ENCODE measurements at regions not wholly inside any gene's neighbourhood (a gene's known extent, or its start where the extent isn't known, plus 50 kb on each side); places are given as distances from the start of the nearest gene placed in this dataset.

DNA sequence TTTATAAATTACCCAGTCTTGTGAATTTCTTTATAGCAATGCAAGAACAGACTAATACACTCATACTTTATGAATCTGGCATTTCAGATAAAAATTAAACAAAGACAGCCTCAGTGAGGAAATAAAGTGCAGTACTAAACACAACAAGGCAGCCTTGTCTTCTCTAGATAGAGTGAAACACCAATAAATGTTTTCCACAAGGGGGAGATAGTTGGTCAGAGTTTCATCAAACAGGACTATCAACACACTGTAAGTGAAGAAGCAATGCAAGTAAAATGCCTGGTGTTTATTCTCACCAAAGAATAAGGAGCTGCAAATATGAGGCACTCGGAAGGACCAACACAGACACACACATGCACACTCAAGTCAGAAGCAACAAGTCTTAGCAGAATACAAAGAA lies 62.8 kb downstream of the FAM9B start:
- DNase-seq: peak; percentile 10

GRCh38 chrX:8969378-8969777 lies 64.5 kb downstream of the FAM9B start:
- no peak for DNase-seq

DNA sequence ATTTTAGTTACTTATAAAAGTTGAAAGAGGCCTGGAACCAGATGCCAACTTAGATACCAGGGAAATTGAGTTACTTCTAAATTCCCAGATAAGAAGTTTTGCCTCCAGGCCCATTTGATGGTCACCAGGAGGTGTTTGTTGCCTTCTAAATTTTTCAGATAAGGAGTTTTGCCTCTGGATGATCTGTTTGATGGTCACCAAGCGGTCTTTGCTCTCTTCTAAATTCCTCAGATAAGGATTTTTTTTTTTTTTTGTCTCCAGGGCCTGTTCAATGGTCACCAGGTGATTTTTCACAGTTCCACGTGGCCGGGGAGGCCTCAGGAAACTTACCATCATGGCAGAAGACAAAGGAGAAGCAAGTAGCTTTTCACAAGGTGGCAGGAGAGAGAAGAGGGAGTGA lies 66.5 kb downstream of the FAM9B start:
- no peak for DNase-seq

DNA sequence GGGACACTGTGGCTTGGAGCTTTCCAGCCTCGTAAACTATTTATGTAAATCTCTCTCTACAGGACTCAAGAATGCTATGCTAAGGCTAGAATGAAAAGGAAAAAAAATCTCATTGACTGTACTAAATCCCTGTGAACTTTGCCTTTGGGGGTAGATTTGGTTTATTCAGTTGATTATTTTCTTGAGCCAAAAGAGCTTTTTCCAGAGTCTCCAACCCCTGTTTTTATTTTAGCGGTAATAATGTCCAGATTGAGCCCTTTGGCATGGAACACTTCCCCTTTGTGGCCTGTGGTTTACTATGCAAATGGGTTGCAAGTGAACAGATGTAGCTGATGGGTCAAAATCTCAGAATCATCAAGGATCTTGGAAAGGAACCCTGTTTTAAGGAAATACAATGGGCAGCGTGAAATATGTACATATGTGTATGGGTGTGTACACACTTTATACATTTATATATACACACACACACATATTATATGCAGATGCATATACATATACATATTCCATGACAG lies 72.9 kb downstream of the FAM9B start:
- peak; percentile 6 for DNase-seq

- DNase-seq: no peak
Observed at GRCh38 chrX:8955511-8955910, 78.4 kb downstream of the FAM9B start.

GRCh38 chrX:8946563-8946962 lies 87.4 kb downstream of the FAM9B start:
- no peak for DNase-seq

DNA sequence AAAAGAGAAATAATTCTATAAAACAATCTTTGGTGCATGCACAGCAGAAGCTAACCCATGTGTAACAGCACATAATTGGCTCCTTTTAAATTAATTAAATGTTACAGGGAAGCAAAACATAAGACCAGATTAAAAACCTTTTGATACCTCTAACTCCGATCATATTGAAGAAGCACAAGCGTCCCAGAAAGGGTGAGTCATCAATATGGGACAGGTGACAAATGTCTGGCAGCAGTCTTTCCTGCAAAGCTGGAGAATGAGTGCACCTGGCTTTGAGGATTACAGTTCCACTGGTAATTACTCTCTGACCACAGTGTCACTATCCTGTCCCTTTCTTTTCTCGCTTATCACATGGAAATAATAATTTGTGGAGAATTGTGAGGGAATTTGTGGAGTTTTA lies 94.6 kb downstream of the FAM9B start:
- no peak for DNase-seq

- DNase-seq: no peak
Observed at GRCh38 chrX:8927701-8928100, 106.2 kb downstream of the FAM9B start.

GRCh38 chrX:8927066-8927635 lies 106.8 kb downstream of the FAM9B start:
- DNase-seq: no peak

GRCh38 chrX:8921615-8922014 lies 112.3 kb downstream of the FAM9B start:
- DNase-seq: no peak

DNA sequence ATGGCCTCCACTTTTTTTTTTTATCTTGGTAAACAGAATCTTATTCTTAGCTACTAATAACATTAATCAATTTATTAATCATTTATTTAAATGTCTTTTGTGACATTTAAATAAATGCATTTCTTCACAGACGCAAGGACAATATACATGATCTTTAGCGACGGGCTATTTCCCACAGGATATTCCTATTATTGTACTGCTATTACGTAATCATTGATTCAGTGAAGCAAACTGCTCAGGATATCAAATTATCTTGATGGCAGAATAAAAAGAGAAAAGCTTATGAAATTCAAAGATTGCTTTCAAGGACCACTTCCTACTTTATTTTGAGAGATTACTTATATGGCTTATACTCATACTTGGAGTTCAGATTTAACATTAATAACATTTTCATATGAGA lies 114.1 kb downstream of the FAM9B start:
- DNase-seq: no peak

DNA sequence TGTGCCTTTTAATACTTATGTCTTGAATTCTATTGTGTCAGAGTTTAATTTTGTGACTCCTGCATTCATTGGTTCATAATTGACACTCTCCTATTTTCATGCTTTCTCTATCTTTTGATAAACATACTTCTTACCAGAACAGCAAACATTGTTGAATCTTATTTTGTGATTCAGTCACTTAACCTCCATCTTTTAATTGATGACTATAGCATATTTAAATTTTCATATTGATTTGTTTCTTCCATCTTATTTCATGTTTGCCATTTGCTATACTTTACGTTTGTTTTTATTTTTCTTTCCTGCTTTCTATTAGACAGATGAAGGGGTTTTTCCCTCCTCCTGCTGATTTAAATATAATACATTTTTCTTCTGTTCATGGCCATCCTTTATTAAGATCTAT lies 115.5 kb upstream of the FAM9A start:
- no peak for DNase-seq

DNA sequence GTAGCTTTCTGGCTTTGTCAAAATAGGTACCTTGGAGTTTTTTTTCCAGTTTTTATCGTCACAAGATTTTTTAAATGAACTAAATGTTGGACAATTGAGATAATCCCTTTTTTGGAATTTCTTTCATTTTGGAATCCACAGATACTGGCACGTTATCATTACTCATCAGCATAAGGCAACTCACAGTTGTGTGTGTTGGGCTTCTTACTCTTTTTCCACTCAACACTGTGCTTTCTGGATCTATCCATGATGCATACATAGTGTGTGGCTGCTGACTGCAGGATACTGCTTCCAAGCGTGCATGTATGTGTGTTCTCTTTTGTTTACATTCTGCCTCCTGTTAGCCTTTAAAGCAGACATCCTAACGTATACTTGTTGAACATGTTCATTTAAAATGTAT lies 113.5 kb upstream of the FAM9A start:
- no peak for DNase-seq

- DNase-seq: no peak
Observed at GRCh38 chrX:8913655-8914409, 112.6 kb upstream of the FAM9A start.

DNA sequence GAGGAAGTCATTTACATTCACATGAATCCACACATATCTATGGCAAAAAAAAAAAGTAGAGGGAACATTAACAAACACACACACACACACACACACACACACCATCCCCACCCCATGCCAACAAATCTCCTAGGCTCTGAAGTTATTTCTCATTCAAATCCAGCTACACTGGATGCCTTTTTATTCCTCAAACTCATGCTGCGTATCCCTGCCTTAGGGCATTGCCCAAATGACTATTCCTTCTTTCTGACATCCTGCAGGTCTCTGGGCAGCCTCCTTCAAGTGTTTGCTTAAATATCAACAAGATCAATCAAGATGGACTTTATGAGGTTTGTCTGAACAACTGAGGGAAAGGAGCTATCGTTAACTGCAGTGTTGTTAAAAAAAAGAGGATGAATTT lies 106.5 kb upstream of the FAM9A start:
- DNase-seq: no peak

DNA sequence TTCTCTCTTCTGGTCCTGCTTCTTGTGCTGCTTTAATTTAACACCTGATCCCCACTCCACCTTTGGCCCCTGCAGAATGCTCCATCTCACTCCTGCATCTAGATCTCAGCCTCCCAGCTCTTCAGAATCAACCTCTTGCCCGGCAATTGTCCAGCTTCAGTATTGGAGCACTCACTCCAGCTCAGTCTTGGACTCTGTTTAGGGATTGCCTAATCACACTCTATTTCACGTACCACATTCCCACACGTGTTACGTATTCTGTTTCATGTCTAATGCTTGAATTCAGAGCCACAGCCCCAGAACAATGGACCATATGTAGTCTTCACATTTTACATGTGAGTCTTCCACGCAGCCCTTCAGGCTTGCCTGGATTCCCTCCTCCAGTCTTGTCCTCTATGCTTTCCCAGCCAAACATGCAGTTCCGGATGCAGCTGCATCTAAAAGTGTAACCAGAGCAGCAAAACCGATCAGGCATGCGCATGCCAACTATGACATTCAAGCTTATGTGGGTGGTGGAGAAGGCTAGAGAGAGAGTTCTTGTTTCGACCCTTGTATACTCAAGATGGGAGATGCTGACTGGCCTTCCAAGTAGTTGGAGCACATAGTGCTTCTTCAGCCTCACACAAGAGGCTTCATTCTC lies 105.2 kb upstream of the FAM9A start:
- no peak for DNase-seq

- DNase-seq: no peak
Observed at GRCh38 chrX:8897259-8897658, 96.1 kb upstream of the FAM9A start.

GRCh38 chrX:8890794-8891193 lies 89.6 kb upstream of the FAM9A start:
- DNase-seq: no peak

GRCh38 chrX:8887004-8887403 lies 85.8 kb upstream of the FAM9A start:
- no peak for DNase-seq

DNA sequence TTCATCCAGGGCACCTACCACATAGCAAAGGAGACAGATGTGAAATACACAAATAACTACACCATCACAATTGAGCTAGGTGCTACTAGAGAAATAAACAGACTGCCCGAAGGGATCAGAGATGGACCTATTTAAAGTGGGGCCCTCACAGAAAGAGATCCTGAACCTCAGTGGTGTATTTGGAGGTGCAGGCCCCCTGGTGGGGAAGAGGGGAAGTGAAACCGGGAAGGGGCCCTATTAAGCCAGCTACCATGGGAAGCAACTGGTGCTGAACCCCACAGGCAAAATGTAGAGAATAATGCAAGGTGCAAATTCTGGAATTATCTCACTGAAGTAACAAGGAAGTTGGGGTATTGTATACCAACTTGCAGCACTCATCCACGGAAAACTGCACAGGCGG lies 78.6 kb upstream of the FAM9A start:
- no peak for DNase-seq

DNA sequence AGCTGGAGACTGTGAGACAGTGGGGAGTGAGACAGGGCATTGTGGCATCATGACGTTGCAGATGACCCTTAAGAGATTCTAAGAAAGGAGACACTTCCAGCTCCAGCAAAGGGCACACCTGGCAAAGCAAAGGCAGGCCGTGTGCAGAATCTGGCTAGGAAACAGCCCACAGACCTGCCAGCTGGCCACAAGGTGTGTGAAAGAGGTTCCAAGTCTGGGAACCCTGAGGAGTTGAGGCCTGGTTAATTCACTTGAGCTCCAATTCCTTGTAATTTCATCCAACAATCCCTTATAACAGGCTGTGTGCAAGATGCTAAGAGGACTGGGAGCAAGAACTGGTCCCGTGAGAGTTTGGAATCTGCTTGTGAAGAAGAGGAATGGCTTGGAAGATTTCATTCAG lies 72.8 kb upstream of the FAM9A start:
- no peak for DNase-seq

GRCh38 chrX:8873102-8873501 lies 71.9 kb upstream of the FAM9A start:
- no peak for DNase-seq

GRCh38 chrX:8870411-8870810 lies 69.2 kb upstream of the FAM9A start:
- DNase-seq: no peak

- no peak for DNase-seq
Observed at GRCh38 chrX:8869812-8870211, 68.6 kb upstream of the FAM9A start.
